K562 (cell line): ENCODE measurements at regions not wholly inside any gene's neighbourhood (a gene's known extent, or its start where the extent isn't known, plus 50 kb on each side); places are given as distances from the start of the nearest gene placed in this dataset.
"Not testable (repeated sequence)": the region's sequence is repeated elsewhere in the genome, so short reads cannot be mapped to it uniquely, and the experiment has no call there.

Experiments
- ATAC-seq: fragments of 200-7000 bp; cut with Tn5 transposase; 3 replicates; pipeline ENCODE4 v1.9.1; 2020; ENCODE audit warnings: moderate library complexity
- BruUV-seq: library from RNA; stranded (reverse); fragments of 400-500 nt; replicated peaks from 2 replicates; lab custom pipeline; 2021; lab: Mats Ljungman, UMichigan
- CTCF ChIA-PET: fragments of 300-600 bp; formaldehyde crosslinking; extraction: SDS; loops from one replicate; lab custom pipeline; 2021; ENCODE audit warnings: low intra/inter-chr PET ratio; lab: Yijun Ruan, JAX
- POLR2A ChIA-PET: fragments of 300-600, 350-650 bp; sonication (Branson Sonifier 250); formaldehyde crosslinking; extraction: SDS; loops from one replicate; lab custom pipeline; 2021; ENCODE audit warnings: antibody characterized with exemption, inconsistent platforms; lab: Yijun Ruan, JAX
- DNase-seq, 4 experiments: peaks; one replicate each; pipeline versions ENCODE4 v3.0.0 to v3.0.0-alpha.2; 2011 to 2018; ENCODE audit warnings: low spot score in 3 of 4, mixed read lengths in 3 of 4; ENCODE audit errors: extremely low read depth in 1 of 4
- FAIRE-seq: peaks from 2 replicates; lab custom pipeline; 2011; peaks lifted over from hg19 to GRCh38; lab: Jason Lieb, UNC
- H2AFZ ChIP-seq: 2 replicates; pipeline ENCODE4 v1.6.0; 2011; ENCODE audit warnings: low read depth, low read length, control low read depth, inconsistent platforms
- H3K27ac ChIP-seq: fragments of 200-600 bp; 3 replicates; pipeline ENCODE4 v1.8.0; 2011; ENCODE audit warnings: low read depth, mild to moderate bottlenecking, control low read depth, inconsistent platforms, low read length, moderate library complexity, mixed read lengths; ENCODE audit errors: extremely low read depth
- H3K27me3 ChIP-seq, 2 experiments: fragments of 300-600 bp in 1 of 2; 2 replicates in 1 of 2; 3 replicates in 1 of 2; pipeline versions ENCODE4 v1.6.0 to v1.8.0; 2011; ENCODE audit warnings: inconsistent platforms in 2 of 2, low read length in 2 of 2, mild to moderate bottlenecking in 1 of 2, mixed read lengths in 1 of 2, moderate library complexity in 1 of 2; ENCODE audit not compliant: control insufficient read depth in 2 of 2, insufficient read depth in 2 of 2
- H3K36me3 ChIP-seq: fragments of 300-600 bp; 3 replicates; pipeline ENCODE4 v1.8.0; 2011; ENCODE audit warnings: mild to moderate bottlenecking, low read length, inconsistent platforms; ENCODE audit not compliant: control insufficient read depth, insufficient read depth
- H3K4me1 ChIP-seq, 2 experiments: fragments of 200-600 bp in 1 of 2; replicated peaks in 1 of 2; 2 replicates in 1 of 2; 3 replicates in 1 of 2; pipeline versions ENCODE4 v1.5.1 to v1.8.0; 2011; ENCODE audit warnings: inconsistent platforms in 2 of 2, low read length in 2 of 2, mild to moderate bottlenecking in 1 of 2, mixed read lengths in 1 of 2, moderate library complexity in 1 of 2; ENCODE audit not compliant: control insufficient read depth in 2 of 2, insufficient read depth in 2 of 2
- H3K4me2 ChIP-seq: 2 replicates; pipeline ENCODE4 v1.6.1; 2011; ENCODE audit warnings: low read length, control low read depth, inconsistent platforms, mixed read lengths; ENCODE audit not compliant: insufficient read depth
- H3K4me3 ChIP-seq: fragments of 200-600 bp; sonication (generic), shearing (Covaris generic); 2 replicates; pipeline ENCODE4 v1.5.1; 2016; ENCODE audit warnings: control low read depth, inconsistent platforms
- H3K79me2 ChIP-seq: fragments of 200-600 bp; 3 replicates; pipeline ENCODE4 v1.8.0; 2011; ENCODE audit warnings: low read length, inconsistent platforms; ENCODE audit not compliant: control insufficient read depth, insufficient read depth
- H3K9ac ChIP-seq, 2 experiments: 2 replicates each; pipeline versions ENCODE4 v1.6.0 to v1.6.1; 2011; ENCODE audit warnings: low read depth in 2 of 2, low read length in 2 of 2, control low read depth in 1 of 2, inconsistent platforms in 1 of 2, mild to moderate bottlenecking in 1 of 2, mixed read lengths in 1 of 2; ENCODE audit not compliant: insufficient read depth in 1 of 2
- H3K9me1 ChIP-seq: one replicate; pipeline ENCODE4 v1.6.0; 2011; ENCODE audit warnings: inconsistent platforms, mild to moderate bottlenecking, low read length, moderate library complexity; ENCODE audit not compliant: control insufficient read depth, insufficient read depth
- H3K9me3 ChIP-seq: replicated peaks from 2 replicates; pipeline ENCODE4 v1.5.1; 2011; ENCODE audit warnings: low read depth, low read length, inconsistent platforms; ENCODE audit not compliant: control insufficient read depth, insufficient read depth
- H4K20me1 ChIP-seq: replicated peaks from 2 replicates; pipeline ENCODE4 v1.6.1; 2011; ENCODE audit warnings: low read length, inconsistent platforms, mixed read lengths; ENCODE audit not compliant: control insufficient read depth, insufficient read depth
- EGR1 ChIP-seq: fragments of 450-650 bp; conservative IDR thresholded peaks from 2 replicates; pipeline ENCODE4 v1.6.1; 2017; ENCODE audit warnings: mild to moderate bottlenecking
- GABPB2 ChIP-seq: fragments of 250-450 bp; sonication (Bioruptor Pico); conservative IDR thresholded peaks from 2 replicates; pipeline ENCODE4 v1.5.1; 2021; ENCODE audit warnings: mild to moderate bottlenecking
- GTF2E2 ChIP-seq: fragments of 200-800 bp; sonication (Bioruptor generic); IDR thresholded peaks from 2 replicates; pipeline ENCODE4 v1.6.1; 2016; ENCODE audit warnings: missing genetic modification characterization, missing compliant biosample characterization
- LCOR ChIP-seq: sonication (generic); formaldehyde crosslinking; IDR thresholded peaks from 2 replicates; pipeline ENCODE4 v1.8.0; 2022; ENCODE audit warnings: mild to moderate bottlenecking, missing genetic modification reagents
- NFATC3 ChIP-seq: fragments of 450-650 bp; IDR thresholded peaks from 2 replicates; pipeline ENCODE4 v1.6.1; 2017; ENCODE audit warnings: mild to moderate bottlenecking
- PYGO2 ChIP-seq: fragments of 450-650 bp; IDR thresholded peaks from 2 replicates; pipeline ENCODE4 v1.6.1; 2016; ENCODE audit warnings: mild to moderate bottlenecking, missing genetic modification characterization, moderate library complexity, missing compliant biosample characterization
- RB1 ChIP-seq: fragments of 450-650 bp; IDR thresholded peaks from 2 replicates; pipeline ENCODE4 v1.6.1; 2017; ENCODE audit warnings: low read depth, mild to moderate bottlenecking
- SIN3B ChIP-seq: fragments of 450-650 bp; IDR thresholded peaks from 2 replicates; pipeline ENCODE4 v1.6.1; 2017; ENCODE audit warnings: low read depth, mild to moderate bottlenecking, moderate library complexity
- SMAD3 ChIP-seq: fragments of 450-650 bp; formaldehyde crosslinking; conservative IDR thresholded peaks from 2 replicates; pipeline ENCODE4 v1.4.0; 2020; ENCODE audit warnings: mild to moderate bottlenecking
- SOX6 ChIP-seq: fragments of 450-650 bp; IDR thresholded peaks from 2 replicates; pipeline ENCODE4 v1.6.1; 2014; ENCODE audit warnings: mild to moderate bottlenecking
- TCF7L2 ChIP-seq: fragments of 150-350 bp; IDR thresholded peaks from 2 replicates; pipeline ENCODE4 v1.6.1; 2016; ENCODE audit warnings: low read depth, mild to moderate bottlenecking, low read length, moderate library complexity
- ZBTB17 ChIP-seq: fragments of 450-650 bp; formaldehyde crosslinking; IDR thresholded peaks from 2 replicates; pipeline ENCODE4 v1.4.0; 2020; ENCODE audit warnings: mild to moderate bottlenecking
- ZNF143 ChIP-seq: sonication (generic); formaldehyde crosslinking; IDR thresholded peaks from 2 replicates; pipeline ENCODE4 v1.9.0; 2022; ENCODE audit warnings: mild to moderate bottlenecking, missing genetic modification reagents
- ZNF354B ChIP-seq: fragments of 250-450 bp; sonication (Bioruptor Pico); IDR thresholded peaks from 2 replicates; pipeline ENCODE4 v1.4.0; 2020
- ZNF444 ChIP-seq: fragments of 250-450 bp; sonication (Bioruptor Pico); IDR thresholded peaks from 2 replicates; pipeline ENCODE4 v1.4.0; 2020; ENCODE audit warnings: mild to moderate bottlenecking, moderate library complexity
- WGBS: fragments of 100-300 bp; shearing (Covaris generic); methylation state at CpG from one replicate; pipeline ENCODE4 v1.1.6; 2016; ENCODE audit warnings: low coverage, mixed read lengths; ENCODE audit not compliant: insufficient coverage; ENCODE audit errors: missing lambda C conversion rate; 5-methylcytosine and 5-hydroxymethylcytosine counted together
- in situ Hi-C: fragments of 300-500 bp; cut with MboI; formaldehyde crosslinking; loops from 4 replicates; pipeline ENCODE4 v1.15.0; 2018; ENCODE audit warnings: inconsistent platforms, mixed read lengths
- intact Hi-C: fragments of 100-400 bp; cut with micrococcal nuclease; formaldehyde crosslinking; loops from 2 replicates; pipeline ENCODE4 v1.14.2; 2022
- TF ChIP-seq, protein P1 (sequence below): fragments of 450-650 bp; formaldehyde crosslinking; IDR thresholded peaks from 2 replicates; pipeline ENCODE4 v1.4.0; 2022; ENCODE audit warnings: missing genetic modification characterization

DNA sequence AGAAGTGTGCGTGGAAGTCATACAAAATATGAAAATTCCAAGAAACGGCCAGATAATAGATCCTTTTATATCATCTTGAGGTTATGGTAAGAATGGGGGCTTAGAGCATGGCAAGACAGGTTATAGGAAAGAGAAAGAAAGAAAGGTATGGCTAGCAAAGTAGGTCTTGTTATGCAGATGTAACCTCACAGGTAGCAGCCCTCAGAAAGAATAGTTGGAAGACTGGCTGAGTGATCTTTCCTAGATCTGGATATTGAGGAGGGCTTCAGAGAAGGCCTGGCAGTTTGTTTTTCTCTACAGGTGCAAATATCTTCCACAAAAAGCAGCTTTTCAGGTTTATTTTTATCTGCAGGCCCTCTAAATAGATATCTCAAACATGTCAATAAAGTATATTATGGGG is 679.5 kb downstream of the KHDRBS2 start:
- H3K9me1 ChIP-seq = no peaks in the 10 kb centered on the region
- H2AFZ ChIP-seq = no peak overlapping the region
- H3K79me2 ChIP-seq = no peaks in the 10 kb centered on the region
- DNase-seq (no peak), FAIRE-seq (no peak), ATAC-seq (no peak)
- in situ Hi-C loops = no loop called here
- H3K27me3 ChIP-seq = no peaks in the 10 kb centered on the region
- H3K9me3 ChIP-seq = no peaks in the 10 kb centered on the region
- POLR2A ChIA-PET = no interaction called here
- H3K4me3 ChIP-seq = no peak overlapping the region
- H3K4me1 ChIP-seq = no peaks in the 10 kb centered on the region
- no peaks in the 10 kb centered on the region for H3K36me3 ChIP-seq
- CTCF ChIA-PET = no interaction called here
- intact Hi-C loops = no loop called here
- WGBS = 0% methylated on average over 2 of the region's 2 CpGs
- no peak overlapping the region for H3K9ac ChIP-seq
- TF ChIP-seq EGR1 = no peak
- TF ChIP-seq PYGO2 (tag) = no peak
- TF ChIP-seq SMAD3 (CRISPR knock-in tag) = no peak
- TF ChIP-seq SOX6 = no peak
- no peak for TF ChIP-seq LCOR
- TF ChIP-seq GTF2E2 (tag) = no peak
- TF ChIP-seq ZNF143 (CRISPR knock-in tag) = no peak
- TF ChIP-seq NFATC3 = no peak
- no peak for TF ChIP-seq ZNF354B (CRISPR knock-in tag)
- TF ChIP-seq GABPB2 (CRISPR knock-in tag) = no peak
- no peak for TF ChIP-seq ZNF444 (CRISPR knock-in tag)
- TF ChIP-seq RB1 = no peak
- no peak for TF ChIP-seq SIN3B
- TF ChIP-seq ZBTB17 (CRISPR knock-in tag) = no peak
- TF ChIP-seq, protein P1, sequence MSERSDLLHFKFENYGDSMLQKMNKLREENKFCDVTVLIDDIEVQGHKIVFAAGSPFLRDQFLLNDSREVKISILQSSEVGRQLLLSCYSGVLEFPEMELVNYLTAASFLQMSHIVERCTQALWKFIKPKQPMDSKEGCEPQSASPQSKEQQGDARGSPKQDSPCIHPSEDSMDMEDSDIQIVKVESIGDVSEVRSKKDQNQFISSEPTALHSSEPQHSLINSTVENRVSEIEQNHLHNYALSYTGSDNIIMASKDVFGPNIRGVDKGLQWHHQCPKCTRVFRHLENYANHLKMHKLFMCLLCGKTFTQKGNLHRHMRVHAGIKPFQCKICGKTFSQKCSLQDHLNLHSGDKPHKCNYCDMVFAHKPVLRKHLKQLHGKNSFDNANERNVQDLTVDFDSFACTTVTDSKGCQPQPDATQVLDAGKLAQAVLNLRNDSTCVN = no peak
- TF ChIP-seq TCF7L2 = no peak
- BruUV-seq = no TSS peak
- no peak overlapping the region for H3K4me2 ChIP-seq
- no peaks in the 10 kb centered on the region for H4K20me1 ChIP-seq
- no peak overlapping the region for H3K27ac ChIP-seq

DNA sequence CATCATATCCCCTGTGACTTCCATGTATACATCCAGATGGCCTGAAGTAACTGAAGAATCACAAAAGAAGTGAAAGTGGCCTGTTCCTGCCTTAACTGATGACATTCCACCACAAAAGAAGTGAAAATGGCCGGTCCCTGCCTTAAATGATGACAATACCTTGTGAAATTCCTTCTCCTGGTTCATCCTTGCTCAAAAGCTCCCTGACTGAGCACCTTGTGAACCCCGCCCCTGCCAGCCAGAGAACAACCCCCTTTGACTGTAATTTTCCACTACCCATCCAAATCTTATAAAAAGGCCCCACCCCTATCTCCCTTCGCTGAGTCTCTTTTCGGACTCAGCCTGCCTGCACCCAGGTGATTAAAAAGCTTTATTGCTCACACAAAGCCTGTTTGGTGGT is 680.2 kb downstream of the KHDRBS2 start:
- POLR2A ChIA-PET, CTCF ChIA-PET, H2AFZ ChIP-seq, DNase-seq, H4K20me1 ChIP-seq, H3K79me2 ChIP-seq, H3K9me3 ChIP-seq, H3K27me3 ChIP-seq, H3K4me3 ChIP-seq, H3K4me1 ChIP-seq, H3K36me3 ChIP-seq, H3K9ac ChIP-seq, ATAC-seq, FAIRE-seq, H3K4me2 ChIP-seq, H3K9me1 ChIP-seq, H3K27ac ChIP-seq, in situ Hi-C loops, BruUV-seq, intact Hi-C loops: not testable (repeated sequence)
- 5% methylated on average over 4 of the region's 4 CpGs for WGBS
